Dermis blood vessel endothelial cell (primary cell): ENCODE measurements at regions not wholly inside any gene's neighbourhood (a gene's known extent, or its start where the extent isn't known, plus 50 kb on each side); places are given as distances from the start of the nearest gene placed in this dataset.
A peak's percentile ranks its signal among the peaks of the same experiment; 100 is the strongest.

Experiments
- DNase-seq: peaks from one replicate; pipeline ENCODE4 v3.0.0; 2010

GRCh38 chr1:10848109-10848684 lies 51.8 kb upstream of the CASZ1 start:
- DNase-seq, result no peak

- no peak for DNase-seq
Observed at GRCh38 chr1:10850026-10850425, 53.6 kb upstream of the CASZ1 start.

DNA sequence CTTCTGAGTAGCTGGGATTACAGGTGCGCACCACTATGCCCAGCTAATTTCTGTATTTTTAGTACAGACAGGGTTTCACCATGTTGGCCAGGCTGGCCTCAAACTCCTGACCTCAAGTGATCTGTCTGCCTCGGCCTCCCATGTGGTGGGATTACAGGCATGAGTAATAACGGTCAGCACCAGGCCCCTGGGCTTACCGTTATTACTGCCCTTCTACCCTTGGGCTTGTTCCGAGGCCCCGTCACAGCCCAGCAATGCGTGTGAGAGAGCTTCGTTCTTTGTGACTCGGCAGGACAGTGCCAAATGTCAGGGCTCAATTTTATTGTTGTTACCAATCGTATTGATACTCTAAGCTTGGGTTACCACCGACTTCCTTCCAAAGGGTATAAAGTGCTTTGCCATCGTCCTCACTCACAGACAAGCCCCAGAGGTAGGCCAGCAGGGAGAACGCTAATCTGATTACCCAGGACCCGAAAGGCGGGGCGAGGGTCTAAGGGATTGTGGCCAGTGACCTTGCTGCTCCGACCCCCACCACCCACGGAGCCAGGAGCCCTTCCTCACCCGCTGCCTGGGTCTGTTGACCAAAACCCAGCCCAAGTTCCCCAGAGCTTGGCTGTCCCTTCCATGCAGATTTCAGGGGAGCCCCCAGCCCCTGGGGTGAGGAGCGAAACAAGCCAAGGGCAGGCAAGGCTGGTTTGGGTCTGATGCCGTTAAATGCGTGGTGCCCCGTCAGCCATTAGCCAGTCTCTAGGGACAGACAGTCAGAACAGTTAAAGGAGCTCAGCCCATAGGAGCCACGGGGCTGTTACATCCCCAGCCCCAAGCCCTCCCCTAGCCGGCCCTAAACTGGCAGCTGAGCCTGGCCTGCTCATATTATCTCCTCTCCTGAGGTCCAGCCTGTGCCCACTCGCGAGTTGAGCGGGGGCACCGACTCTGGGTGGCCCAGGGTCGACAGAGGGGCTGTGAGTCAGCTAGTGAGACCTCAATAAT lies 54.9 kb upstream of the CASZ1 start:
- no peak for DNase-seq

DNA sequence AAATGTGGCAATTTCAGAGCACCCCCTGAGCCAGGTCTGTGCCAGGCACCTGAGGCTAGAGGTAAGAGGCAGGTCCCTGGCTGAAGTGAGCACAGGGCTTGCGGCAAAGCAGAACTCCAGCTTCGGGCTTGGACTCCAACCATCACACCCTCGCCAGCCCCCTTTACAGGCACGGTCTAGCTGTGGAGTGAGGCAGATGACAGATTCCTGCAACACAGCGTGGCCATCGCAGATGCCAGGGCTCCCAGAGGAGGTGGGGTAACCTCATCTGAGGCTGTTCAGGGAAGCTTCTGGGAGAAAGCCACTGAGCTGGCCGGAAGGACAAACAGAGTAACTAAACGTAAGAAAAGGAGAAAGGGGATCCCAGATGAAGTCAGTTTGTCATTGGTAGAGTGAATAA lies 55.6 kb upstream of the CASZ1 start:
- no peak for DNase-seq

- DNase-seq, result no peak
Observed at GRCh38 chr1:10852486-10852885, 56.0 kb upstream of the CASZ1 start.

GRCh38 chr1:10852998-10853520 lies 56.6 kb upstream of the CASZ1 start:
- DNase-seq, result no peak

DNA sequence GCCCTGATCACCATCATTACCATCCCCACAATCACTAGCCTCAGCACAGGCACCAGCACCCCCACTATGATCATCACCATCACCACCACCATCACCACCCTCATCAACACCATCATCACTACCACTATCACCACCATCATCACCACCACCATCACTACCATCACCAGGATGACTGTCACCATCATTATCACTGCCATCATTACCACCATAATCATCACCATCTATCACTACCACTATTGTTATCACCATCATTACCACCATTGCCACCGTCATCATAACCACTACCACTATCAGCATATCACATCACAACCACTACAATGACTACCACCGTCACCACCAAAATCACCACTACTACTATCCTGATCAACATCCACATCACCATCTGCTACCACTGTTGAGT lies 57.3 kb upstream of the CASZ1 start:
- DNase-seq, result no peak

GRCh38 chr1:10854856-10855459 lies 58.5 kb upstream of the CASZ1 start:
- DNase-seq, result no peak

DNA sequence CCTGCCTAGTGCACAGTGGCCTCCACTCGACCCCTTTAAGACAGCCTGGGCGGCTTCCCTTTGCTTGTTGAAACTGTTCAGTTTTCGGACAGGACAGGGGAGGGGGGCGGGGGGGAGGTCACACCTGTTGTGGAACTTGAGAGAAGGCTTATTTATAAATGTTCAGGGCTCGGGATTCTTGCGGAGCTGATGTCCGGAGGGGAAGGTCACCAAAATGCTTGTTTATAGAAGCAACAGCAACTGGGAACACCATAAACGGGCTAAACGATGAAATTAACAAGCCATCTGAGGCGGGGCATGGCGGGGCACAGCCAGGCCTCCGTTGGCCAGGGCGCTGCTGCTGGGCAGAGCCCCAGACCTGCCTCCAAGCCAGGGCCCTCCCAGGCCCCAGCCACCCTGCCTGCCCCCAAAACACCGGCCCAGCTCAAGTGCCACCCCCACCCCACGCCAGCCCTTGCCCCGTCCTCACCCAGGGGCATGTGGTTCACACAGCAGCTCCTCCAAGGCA lies 59.8 kb upstream of the CASZ1 start:
- no peak for DNase-seq

DNA sequence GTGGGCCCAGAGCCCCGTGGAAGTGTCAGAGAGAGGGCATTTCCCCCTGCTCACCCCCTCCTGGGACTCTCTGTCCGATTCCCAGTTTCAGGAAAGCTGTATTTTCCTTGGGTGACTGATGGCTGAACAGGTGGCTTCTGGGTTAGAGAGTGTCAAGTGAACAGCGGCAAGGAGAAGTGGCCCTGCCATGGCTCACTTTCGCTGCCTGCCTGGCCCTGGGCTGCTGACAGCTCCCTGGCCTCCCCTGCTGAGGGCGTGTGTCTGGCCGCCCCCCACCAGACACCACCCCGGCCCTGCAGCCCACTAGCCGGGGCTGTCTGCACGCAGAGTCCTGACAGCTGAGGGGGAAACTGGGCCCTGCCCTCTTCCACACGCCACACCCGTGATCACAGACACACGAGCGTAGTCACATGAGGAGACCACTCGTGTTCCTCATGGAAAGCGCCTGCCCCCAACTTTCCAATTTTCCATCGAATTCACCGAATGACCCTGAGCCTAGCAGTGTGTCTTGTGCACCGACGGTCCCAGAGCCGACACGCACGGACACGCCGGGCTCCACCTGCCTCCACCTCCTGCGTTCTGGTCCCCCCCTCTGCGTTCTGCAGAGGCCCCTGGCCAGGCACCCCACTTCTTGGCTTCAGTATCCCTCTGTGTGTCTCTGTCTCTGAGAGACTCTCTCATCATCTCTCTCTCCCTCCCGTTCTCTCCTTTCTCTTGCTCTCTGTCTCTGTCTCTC lies 60.6 kb upstream of the CASZ1 start:
- DNase-seq, result no peak

GRCh38 chr1:10857687-10858086 lies 61.2 kb upstream of the CASZ1 start:
- no peak for DNase-seq

DNA sequence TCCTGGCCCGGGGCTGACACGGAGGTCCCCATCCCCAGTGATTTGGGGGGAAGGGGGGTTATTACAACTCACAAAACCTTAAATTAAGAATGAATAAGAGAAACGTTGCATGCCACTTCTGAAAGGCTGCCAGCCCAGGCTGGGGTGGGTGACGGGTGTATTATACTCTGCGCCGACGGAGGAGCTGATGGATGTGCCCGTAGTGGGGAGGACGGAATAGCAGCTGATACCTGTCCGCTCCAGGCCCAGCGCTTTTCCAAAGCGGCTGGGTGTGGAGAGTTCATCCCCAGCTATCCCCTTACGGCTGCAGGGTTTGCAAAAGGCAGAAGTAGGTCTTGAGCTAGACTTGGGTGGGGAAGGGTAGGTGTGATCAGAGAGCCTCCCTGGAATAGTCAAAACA lies 63.8 kb upstream of the CASZ1 start:
- DNase-seq, result no peak

- no peak for DNase-seq
Observed at GRCh38 chr1:10860682-10861081, 64.2 kb upstream of the CASZ1 start.

GRCh38 chr1:10861822-10862221 lies 65.4 kb upstream of the CASZ1 start:
- no peak for DNase-seq

DNA sequence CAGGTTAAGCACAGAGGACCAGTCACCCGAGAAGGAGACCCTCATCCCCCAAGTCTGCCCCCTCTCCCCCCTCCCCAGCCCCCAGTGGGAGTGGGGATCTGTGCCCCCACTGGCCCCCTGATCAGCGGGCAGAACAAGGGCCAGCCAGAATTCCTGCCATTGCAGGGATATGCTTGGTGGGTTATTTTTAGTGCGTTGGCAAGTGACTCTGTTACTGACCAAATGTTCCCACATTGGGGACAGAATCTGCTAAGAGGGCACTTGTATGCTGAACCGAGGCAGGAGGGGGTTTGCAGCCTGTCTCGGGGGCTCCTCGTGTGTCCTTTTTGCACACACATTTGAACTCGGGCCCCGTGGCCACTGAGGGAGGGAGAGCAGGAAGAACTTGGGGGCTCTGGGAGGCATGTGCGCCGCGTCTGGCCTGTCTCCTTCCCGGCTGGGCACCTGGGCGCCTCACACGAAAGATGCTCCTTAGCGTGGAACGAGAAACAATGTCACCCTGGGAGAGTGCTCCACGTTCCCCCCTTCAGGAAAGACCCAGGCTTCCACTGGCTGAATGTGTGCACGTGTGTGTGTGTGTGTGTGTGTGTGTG lies 66.4 kb upstream of the CASZ1 start:
- DNase-seq, result no peak

DNA sequence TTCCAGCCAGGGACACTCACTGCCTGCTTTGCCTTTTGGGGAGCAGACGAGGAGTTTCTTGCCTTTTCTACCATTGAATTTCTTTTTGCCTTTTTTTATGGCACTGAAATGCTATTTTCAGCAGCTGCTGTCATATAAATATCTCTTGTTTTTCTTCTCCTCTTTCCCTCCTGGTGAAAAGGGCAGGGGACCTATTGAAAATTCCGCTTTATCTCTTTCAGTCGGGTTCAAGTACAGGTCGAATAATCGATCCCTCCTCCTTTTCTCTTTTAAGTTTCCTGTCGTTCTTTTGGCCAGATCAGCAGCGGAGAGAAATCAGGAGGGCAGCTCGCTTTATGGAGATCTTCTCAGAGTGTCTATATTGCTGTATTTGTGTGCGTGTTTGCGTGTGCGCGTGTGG lies 67.4 kb upstream of the CASZ1 start:
- no peak for DNase-seq

GRCh38 chr1:10864776-10865175 lies 68.3 kb upstream of the CASZ1 start:
- no peak for DNase-seq

DNA sequence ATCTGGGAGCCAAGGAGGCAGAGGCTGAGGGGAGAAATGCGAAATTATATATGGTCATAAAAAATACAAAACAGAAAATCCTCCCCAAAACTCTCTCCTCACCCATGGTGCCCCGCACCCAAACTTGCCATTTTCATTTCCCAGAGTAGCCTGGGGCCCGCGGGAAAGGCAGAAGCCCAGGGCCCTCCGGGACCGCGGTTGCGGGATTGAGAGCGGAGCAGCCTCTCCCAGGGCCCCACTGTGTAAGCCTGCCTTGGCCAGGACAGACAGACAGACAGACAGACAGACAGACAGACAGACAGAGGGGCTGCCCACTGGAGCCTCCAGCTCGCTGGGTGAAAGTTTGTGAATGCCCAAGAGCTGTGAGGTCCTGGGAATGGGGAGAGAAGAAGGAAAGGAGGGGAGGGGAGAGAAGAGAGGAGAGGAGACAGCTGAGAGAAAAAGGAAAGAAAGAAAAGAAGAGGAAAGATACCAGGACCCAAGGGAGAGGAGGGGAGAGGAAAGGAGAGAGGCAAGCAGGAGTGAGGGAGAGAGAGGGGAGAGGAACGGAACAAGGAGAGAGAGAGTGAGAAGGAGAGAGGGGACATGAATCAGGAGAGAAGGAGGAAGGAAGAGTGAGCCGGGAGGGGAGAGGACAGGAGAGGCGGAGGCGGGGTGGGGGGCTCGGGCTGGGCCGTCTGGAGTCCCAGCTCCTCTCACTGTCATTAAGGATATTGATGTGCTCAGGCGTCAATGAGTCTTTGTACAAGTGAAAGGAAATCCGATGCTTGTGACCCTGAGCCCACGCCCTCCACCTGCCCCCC lies 69.3 kb upstream of the CASZ1 start:
- DNase-seq, result no peak

GRCh38 chr1:10866321-10867093 lies 70.1 kb upstream of the CASZ1 start:
- peak; percentile 13 for DNase-seq

- peak; percentile 52 for DNase-seq
Observed at GRCh38 chr1:10867138-10867721, 70.8 kb upstream of the CASZ1 start.
